H9 (cell line): ENCODE measurements at regions not wholly inside any gene's neighbourhood (a gene's known extent, or its start where the extent isn't known, plus 50 kb on each side); places are given as distances from the start of the nearest gene placed in this dataset.

Experiments
- DNase-seq: peaks from one replicate; pipeline ENCODE4 v3.0.0-alpha.2; 2017
- H2AFZ ChIP-seq: one replicate; pipeline ENCODE4 v1.6.1; 2013; ENCODE audit warnings: mild to moderate bottlenecking, low read length, control low read depth, moderate library complexity
- H2AK5ac ChIP-seq: 2 replicates; pipeline ENCODE4 v1.6.1; 2013; ENCODE audit warnings: low read length, control low read depth, mixed read lengths; ENCODE audit not compliant: insufficient read length
- H2BK120ac ChIP-seq: one replicate; pipeline ENCODE4 v1.6.1; 2013; ENCODE audit warnings: low read depth, mild to moderate bottlenecking, low read length, control low read depth, inconsistent platforms; ENCODE audit not compliant: poor library complexity, severe bottlenecking
- H2BK12ac ChIP-seq: 2 replicates; pipeline ENCODE4 v1.6.1; 2013; ENCODE audit warnings: low read length, control low read depth, mixed read lengths, low read depth; ENCODE audit not compliant: insufficient read length
- H2BK15ac ChIP-seq: 2 replicates; pipeline ENCODE4 v1.6.1; 2013; ENCODE audit warnings: low read depth, low read length, control low read depth
- H2BK20ac ChIP-seq: one replicate; pipeline ENCODE4 v1.6.1; 2013; ENCODE audit warnings: low read depth, mild to moderate bottlenecking, low read length, control low read depth, inconsistent platforms; ENCODE audit not compliant: poor library complexity, severe bottlenecking
- H2BK5ac ChIP-seq: 2 replicates; pipeline ENCODE4 v1.6.1; 2013; ENCODE audit warnings: low read length, control low read depth, mixed read lengths; ENCODE audit not compliant: insufficient read length
- H3K14ac ChIP-seq: 2 replicates; pipeline ENCODE4 v1.6.1; 2013; ENCODE audit warnings: low read length, control low read depth; ENCODE audit not compliant: insufficient read depth
- H3K18ac ChIP-seq: 2 replicates; pipeline ENCODE4 v1.6.1; 2013; ENCODE audit warnings: low read depth, mild to moderate bottlenecking, mixed read lengths, low read length, control low read depth; ENCODE audit not compliant: insufficient read length
- H3K23ac ChIP-seq: 2 replicates; pipeline ENCODE4 v1.6.1; 2013; ENCODE audit warnings: low read length, control low read depth, mixed read lengths, low read depth; ENCODE audit not compliant: insufficient read length
- H3K23me2 ChIP-seq: 2 replicates; pipeline ENCODE4 v1.6.1; 2013; ENCODE audit warnings: low read depth, mild to moderate bottlenecking, mixed read lengths, low read length, control low read depth; ENCODE audit not compliant: insufficient read length, poor library complexity, severe bottlenecking
- H3K27ac ChIP-seq: 2 replicates; pipeline ENCODE4 v1.5.1; 2013; ENCODE audit warnings: low read length, control low read depth, mixed read lengths, low read depth; ENCODE audit not compliant: insufficient read length
- H3K27me3 ChIP-seq: 2 replicates; pipeline ENCODE4 v1.6.1; 2013; ENCODE audit warnings: low read length, control low read depth, inconsistent platforms; ENCODE audit not compliant: insufficient read depth
- H3K4ac ChIP-seq: 2 replicates; pipeline ENCODE4 v1.6.1; 2013; ENCODE audit warnings: low read depth, mild to moderate bottlenecking, control low read depth, inconsistent platforms, low read length, moderate library complexity
- H3K4me1 ChIP-seq: 2 replicates; pipeline ENCODE4 v1.6.1; 2013; ENCODE audit warnings: low read length, control low read depth, inconsistent platforms; ENCODE audit not compliant: insufficient read depth
- H3K4me2 ChIP-seq: 2 replicates; pipeline ENCODE4 v1.6.1; 2013; ENCODE audit warnings: low read length, control low read depth, mixed read lengths; ENCODE audit not compliant: insufficient read length, insufficient read depth
- H3K56ac ChIP-seq: 2 replicates; pipeline ENCODE4 v1.6.1; 2013; ENCODE audit warnings: low read depth, mild to moderate bottlenecking, mixed read lengths, low read length, control low read depth; ENCODE audit not compliant: insufficient read length
- H3K79me1 ChIP-seq: 2 replicates; pipeline ENCODE4 v1.6.1; 2013; ENCODE audit warnings: low read depth, mild to moderate bottlenecking, moderate library complexity, low read length, control low read depth, inconsistent platforms; ENCODE audit not compliant: insufficient read depth, poor library complexity, severe bottlenecking
- H3K79me2 ChIP-seq: 2 replicates; pipeline ENCODE4 v1.6.1; 2013; ENCODE audit warnings: low read length, control low read depth, inconsistent platforms; ENCODE audit not compliant: insufficient read depth
- H3K9ac ChIP-seq: 2 replicates; pipeline ENCODE4 v1.6.1; 2013; ENCODE audit warnings: low read length, control low read depth, mixed read lengths; ENCODE audit not compliant: insufficient read length; ENCODE audit errors: extremely low read depth
- H3K9me3 ChIP-seq: one replicate; pipeline ENCODE4 v1.6.1; 2013; ENCODE audit warnings: low read depth, low read length, inconsistent platforms; ENCODE audit not compliant: control insufficient read depth
- H3T11ph ChIP-seq: one replicate; pipeline ENCODE4 v1.6.1; 2013; ENCODE audit warnings: mild to moderate bottlenecking, low read length, control low read depth, inconsistent platforms
- H4K20me1 ChIP-seq: one replicate; pipeline ENCODE4 v1.6.1; 2013; ENCODE audit not compliant: control insufficient read depth, insufficient read length, insufficient read depth
- H4K5ac ChIP-seq: 2 replicates; pipeline ENCODE4 v1.6.1; 2013; ENCODE audit warnings: low read depth, mild to moderate bottlenecking, mixed read lengths, low read length, control low read depth; ENCODE audit not compliant: insufficient read length
- H4K8ac ChIP-seq: replicated peaks from 2 replicates; pipeline ENCODE4 v1.6.1; 2013; ENCODE audit warnings: low read length, control low read depth, mixed read lengths, low read depth; ENCODE audit not compliant: insufficient read length
- H4K91ac ChIP-seq: 2 replicates; pipeline ENCODE4 v1.6.1; 2013; ENCODE audit warnings: low read depth, mild to moderate bottlenecking, moderate library complexity, mixed read lengths, low read length, control low read depth; ENCODE audit not compliant: insufficient read length
- H3K27ac Mint-ChIP-seq, 3 experiments: 2 replicates in 2 of 3; 3 replicates in 1 of 3; pipeline ENCODE4 v1.8.0; 2020 to 2021; ENCODE audit warnings: mixed read lengths in 3 of 3, mild to moderate bottlenecking in 1 of 3, moderate library complexity in 1 of 3
- H3K27me3 Mint-ChIP-seq: 2 replicates; pipeline ENCODE4 v1.8.0; 2021; ENCODE audit warnings: low read depth, mild to moderate bottlenecking, moderate library complexity, mixed read lengths
- H3K36me3 Mint-ChIP-seq, 3 experiments: 2 replicates in 2 of 3; 3 replicates in 1 of 3; pipeline ENCODE4 v1.8.0; 2020 to 2021; ENCODE audit warnings: low read depth in 3 of 3, mixed read lengths in 3 of 3; ENCODE audit not compliant: insufficient read depth in 1 of 3
- H3K4me1 Mint-ChIP-seq, 2 experiments: 2 replicates each; pipeline ENCODE4 v1.8.0; 2020; ENCODE audit warnings: mixed read lengths in 2 of 2
- H3K4me3 Mint-ChIP-seq, 2 experiments: 2 replicates in 1 of 2; 3 replicates in 1 of 2; pipeline ENCODE4 v1.8.0; 2020 to 2021; ENCODE audit warnings: mild to moderate bottlenecking in 2 of 2, mixed read lengths in 2 of 2, moderate library complexity in 1 of 2
- H3K9me3 Mint-ChIP-seq, 2 experiments: 2 replicates in 1 of 2; 3 replicates in 1 of 2; pipeline ENCODE4 v1.8.0; 2020; ENCODE audit warnings: mild to moderate bottlenecking in 2 of 2, mixed read lengths in 2 of 2, moderate library complexity in 1 of 2
- WGBS: extraction: QIAGEN DNeasy Blood & Tissue Kit; methylation state at CpG from one replicate; pipeline ENCODE4 v1.1.7; 2013; ENCODE audit warnings: missing lambda C conversion rate, low lambda C conversion rate, mixed read lengths; ENCODE audit not compliant: insufficient read length; ENCODE audit errors: extremely low coverage; 5-methylcytosine and 5-hydroxymethylcytosine counted together
- TF ChIP-seq, protein P1 (sequence below): fragments of 200-600 bp; sonication (generic); conservative IDR thresholded peaks from 3 replicates; pipeline ENCODE4 v1.8.0; 2021; ENCODE audit warnings: antibody characterized with exemption, mild to moderate bottlenecking

- H2AFZ ChIP-seq: no peak overlapping the region
- H3K4me3 Mint-ChIP-seq: no peak overlapping the region
- no peak overlapping the region for H2AK5ac ChIP-seq
- no CpG with 5 or more reads among the region's 3 CpGs for WGBS
- no peak overlapping the region for H2BK5ac ChIP-seq
- H3T11ph ChIP-seq: no peak overlapping the region
- no peak overlapping the region for H2BK120ac ChIP-seq
- H2BK20ac ChIP-seq: no peak overlapping the region
- no peaks in the 10 kb centered on the region for H4K20me1 ChIP-seq
- H4K8ac ChIP-seq: no peak overlapping the region
- H3K4me2 ChIP-seq: no peak overlapping the region
- no peak overlapping the region for H4K5ac ChIP-seq
- TF ChIP-seq, protein P1, sequence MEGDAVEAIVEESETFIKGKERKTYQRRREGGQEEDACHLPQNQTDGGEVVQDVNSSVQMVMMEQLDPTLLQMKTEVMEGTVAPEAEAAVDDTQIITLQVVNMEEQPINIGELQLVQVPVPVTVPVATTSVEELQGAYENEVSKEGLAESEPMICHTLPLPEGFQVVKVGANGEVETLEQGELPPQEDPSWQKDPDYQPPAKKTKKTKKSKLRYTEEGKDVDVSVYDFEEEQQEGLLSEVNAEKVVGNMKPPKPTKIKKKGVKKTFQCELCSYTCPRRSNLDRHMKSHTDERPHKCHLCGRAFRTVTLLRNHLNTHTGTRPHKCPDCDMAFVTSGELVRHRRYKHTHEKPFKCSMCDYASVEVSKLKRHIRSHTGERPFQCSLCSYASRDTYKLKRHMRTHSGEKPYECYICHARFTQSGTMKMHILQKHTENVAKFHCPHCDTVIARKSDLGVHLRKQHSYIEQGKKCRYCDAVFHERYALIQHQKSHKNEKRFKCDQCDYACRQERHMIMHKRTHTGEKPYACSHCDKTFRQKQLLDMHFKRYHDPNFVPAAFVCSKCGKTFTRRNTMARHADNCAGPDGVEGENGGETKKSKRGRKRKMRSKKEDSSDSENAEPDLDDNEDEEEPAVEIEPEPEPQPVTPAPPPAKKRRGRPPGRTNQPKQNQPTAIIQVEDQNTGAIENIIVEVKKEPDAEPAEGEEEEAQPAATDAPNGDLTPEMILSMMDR: no peak
- no peak for DNase-seq
- H3K9ac ChIP-seq: no peak overlapping the region
- H2BK15ac ChIP-seq: no peak overlapping the region
- no peaks in the 10 kb centered on the region for H3K4me1 Mint-ChIP-seq
- no peaks in the 10 kb centered on the region for H3K79me1 ChIP-seq
- H3K9me3 ChIP-seq: no peaks in the 10 kb centered on the region
- no peak overlapping the region for H3K18ac ChIP-seq
- H3K4me1 ChIP-seq: no peaks in the 10 kb centered on the region
- H3K27ac Mint-ChIP-seq: no peak overlapping the region
- no peak overlapping the region for H2BK12ac ChIP-seq
- no peak overlapping the region for H3K27ac ChIP-seq
- no peaks in the 10 kb centered on the region for H3K27me3 Mint-ChIP-seq
- no peak overlapping the region for H3K56ac ChIP-seq
- H4K91ac ChIP-seq: no peak overlapping the region
- no peak overlapping the region for H3K23ac ChIP-seq
- no peak overlapping the region for H3K4ac ChIP-seq
- 0 out of 2 replicates have a peak, but pooled peaks cover 1% of the 10 kb centered on the region for H3K79me2 ChIP-seq
- no peaks in the 10 kb centered on the region for H3K36me3 Mint-ChIP-seq
- no peaks in the 10 kb centered on the region for H3K27me3 ChIP-seq
- no peak overlapping the region for H3K14ac ChIP-seq
- no peaks in the 10 kb centered on the region for H3K9me3 Mint-ChIP-seq
- H3K23me2 ChIP-seq: no peaks in the 10 kb centered on the region
Observed at GRCh38 chr1:82185084-82185483, 384.4 kb downstream of the ADGRL2 start.
